OCI-LY3 (cell line): ENCODE measurements at regions not wholly inside any gene's neighbourhood (a gene's known extent, or its start where the extent isn't known, plus 50 kb on each side); places are given as distances from the start of the nearest gene placed in this dataset.

Experiments used
- EZH2phosphoT487 ChIP-seq: fragments of 200-600 bp; shearing (Covaris generic); IDR thresholded peaks from 2 replicates; pipeline ENCODE4 v1.6.1; 2018; ENCODE audit warnings: antibody characterized with exemption, mixed run types, low read depth
- TF ChIP-seq, protein P1 (sequence below): fragments of 200-600, 300-600 bp; sonication (generic); IDR thresholded peaks from 2 replicates; pipeline ENCODE4 v1.5.1; 2014; ENCODE audit warnings: antibody characterized with exemption, low read length, low read depth

DNA sequence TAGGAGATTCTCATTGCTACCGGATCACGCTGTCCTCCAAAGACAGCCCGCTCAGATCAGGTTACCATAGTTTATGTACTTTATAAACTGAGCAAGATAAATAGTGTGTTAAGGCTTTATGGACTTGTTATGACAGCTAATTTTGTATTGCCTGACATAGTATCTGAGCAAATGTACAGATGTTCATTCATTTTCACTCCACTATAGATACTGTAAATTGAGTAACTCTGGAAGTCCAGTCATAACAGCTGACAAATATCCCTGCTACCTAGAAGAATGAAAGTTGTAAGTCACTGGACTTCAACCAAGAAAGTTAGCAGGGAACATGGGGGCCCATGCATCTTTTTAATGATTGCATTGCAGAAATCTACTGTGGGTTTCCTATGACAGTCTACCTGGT, 292.4 kb upstream of the ADAMTS16 start:
- TF ChIP-seq, protein P1, sequence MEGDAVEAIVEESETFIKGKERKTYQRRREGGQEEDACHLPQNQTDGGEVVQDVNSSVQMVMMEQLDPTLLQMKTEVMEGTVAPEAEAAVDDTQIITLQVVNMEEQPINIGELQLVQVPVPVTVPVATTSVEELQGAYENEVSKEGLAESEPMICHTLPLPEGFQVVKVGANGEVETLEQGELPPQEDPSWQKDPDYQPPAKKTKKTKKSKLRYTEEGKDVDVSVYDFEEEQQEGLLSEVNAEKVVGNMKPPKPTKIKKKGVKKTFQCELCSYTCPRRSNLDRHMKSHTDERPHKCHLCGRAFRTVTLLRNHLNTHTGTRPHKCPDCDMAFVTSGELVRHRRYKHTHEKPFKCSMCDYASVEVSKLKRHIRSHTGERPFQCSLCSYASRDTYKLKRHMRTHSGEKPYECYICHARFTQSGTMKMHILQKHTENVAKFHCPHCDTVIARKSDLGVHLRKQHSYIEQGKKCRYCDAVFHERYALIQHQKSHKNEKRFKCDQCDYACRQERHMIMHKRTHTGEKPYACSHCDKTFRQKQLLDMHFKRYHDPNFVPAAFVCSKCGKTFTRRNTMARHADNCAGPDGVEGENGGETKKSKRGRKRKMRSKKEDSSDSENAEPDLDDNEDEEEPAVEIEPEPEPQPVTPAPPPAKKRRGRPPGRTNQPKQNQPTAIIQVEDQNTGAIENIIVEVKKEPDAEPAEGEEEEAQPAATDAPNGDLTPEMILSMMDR = no peak
- TF ChIP-seq EZH2phosphoT487 = no peak
